ENCODE measurements at regions not wholly inside any gene's neighbourhood (a gene's known extent, or its start where the extent isn't known, plus 50 kb on each side); places are given as distances from the start of the nearest gene placed in this dataset.

DNA sequence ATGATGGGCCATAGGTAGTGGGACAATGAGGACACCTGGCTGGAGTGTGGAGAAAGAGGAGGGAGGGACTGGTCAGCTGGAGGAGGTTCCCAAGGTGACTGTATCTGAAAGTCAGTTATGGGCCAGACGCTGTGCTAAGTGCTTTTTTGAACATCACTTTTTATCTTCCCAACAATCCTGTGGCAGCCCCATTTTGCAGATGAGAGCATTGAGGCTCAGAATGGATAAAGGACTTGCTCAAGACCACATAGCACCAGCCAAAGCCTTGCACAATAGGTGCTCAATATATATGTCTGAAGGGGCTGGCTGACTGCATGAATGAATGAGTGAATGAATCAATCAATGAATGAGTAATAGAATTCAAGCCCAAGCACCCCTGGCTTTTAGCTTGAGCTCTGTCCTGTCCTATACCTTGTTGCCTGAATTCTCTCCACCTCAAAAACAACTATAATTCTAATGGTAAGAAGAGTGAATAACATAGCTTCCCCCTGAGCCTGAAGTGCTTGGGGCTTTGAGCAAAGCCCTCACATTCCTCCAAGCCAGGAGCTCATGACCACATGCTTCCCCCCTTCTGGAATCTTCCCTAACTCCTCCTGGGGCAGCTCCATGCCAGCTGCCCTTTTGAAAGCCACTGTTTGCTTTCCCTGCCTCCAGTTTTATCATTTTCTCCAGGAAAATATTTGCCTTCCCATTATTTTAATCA is 150.9 kb downstream of the RPLP1 start:
- Histone ChIP-seq H2AFZ (ENCODE audit: control insufficient read depth, low read length) (no peak overlapping the region), H3K4me2 (ENCODE audit: control insufficient read depth, extremely low read depth, insufficient read depth, low read depth, low read length) (no peak overlapping the region), H3K4me3 (ENCODE audit: control insufficient read depth in 2 of 3, extremely low read depth in 1 of 3, insufficient read depth in 2 of 3, low read depth in 1 of 3, low read length in 3 of 3) (no peak overlapping the region), H4K20me1 (ENCODE audit: control insufficient read depth, extremely low read depth, insufficient read depth, low read length) (no peaks in the 10 kb centered on the region), H3K27ac (ENCODE audit: control insufficient read depth, insufficient read depth, low read length) (no peak overlapping the region), H3K9me3 (ENCODE audit: control insufficient read depth, low read depth, low read length) (no peaks in the 10 kb centered on the region), H3K27me3 (ENCODE audit: control insufficient read depth, extremely low read depth, insufficient read depth, low read length) (peaks cover 59% of the 10 kb centered on the region), H3K9ac (ENCODE audit: control insufficient read depth, extremely low read depth, insufficient read depth, low read length) (no peak overlapping the region), H3K79me2 (ENCODE audit: control insufficient read depth, insufficient read depth, low read length) (no peaks in the 10 kb centered on the region), H3K36me3 (ENCODE audit: control insufficient read depth in 2 of 2, extremely low read depth in 1 of 2, insufficient read depth in 2 of 2, low read length in 2 of 2) (no peaks in the 10 kb centered on the region), H3K9me1 (ENCODE audit: control insufficient read depth, extremely low read depth, insufficient read depth, low read length) (no peaks in the 10 kb centered on the region), H3K4me1 (ENCODE audit: control insufficient read depth, extremely low read depth, insufficient read depth, low read length) (no peaks in the 10 kb centered on the region)
- TF ChIP-seq EZH2 (IDR thresholded peaks at IDR 0.05; ENCODE audit: low read length), result no peak
- TF ChIP-seq CTCF (optimal IDR thresholded peaks at IDR 0.05 in 1 of 3, IDR thresholded peaks at IDR 0.05 in 1 of 3, conservative IDR thresholded peaks at IDR 0.05 in 1 of 3; ENCODE audit: extremely low read depth in 1 of 3, insufficient read depth in 2 of 3, low read length in 3 of 3), result no peak
- DNase-seq (ENCODE audit: low read depth, low spot score), result no peak
- dilution Hi-C loops (cut with MboI; ENCODE audit: extremely low pct_ligation_motif_present, low sequenced_read_pairs), result no loop called here
- no peak for FAIRE-seq

DNA sequence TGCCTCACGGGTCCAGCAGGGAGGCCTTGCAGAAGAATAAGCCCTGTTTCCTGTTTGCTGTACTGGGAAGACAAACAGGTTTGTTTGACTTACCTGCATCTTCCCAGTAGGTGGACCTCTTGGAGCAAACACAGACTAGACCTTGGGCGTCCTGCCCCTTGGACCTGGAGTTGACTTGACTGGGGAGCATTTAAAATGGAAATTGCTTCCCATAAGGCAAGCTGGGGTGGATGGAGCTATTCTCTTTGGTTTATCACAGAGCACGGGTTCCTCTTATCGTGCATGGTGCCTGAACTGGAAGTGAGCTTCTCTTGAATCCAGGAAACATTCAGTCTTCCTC is 151.4 kb downstream of the RPLP1 start:
- TF ChIP-seq EZH2 (IDR thresholded peaks at IDR 0.05; ENCODE audit: low read length) (no peak), CTCF (optimal IDR thresholded peaks at IDR 0.05 in 1 of 3, IDR thresholded peaks at IDR 0.05 in 1 of 3, conservative IDR thresholded peaks at IDR 0.05 in 1 of 3; ENCODE audit: extremely low read depth in 1 of 3, insufficient read depth in 2 of 3, low read length in 3 of 3) (peak; percentile 27 to 59 (median 49))
- Histone ChIP-seq H3K4me3 (ENCODE audit: control insufficient read depth in 2 of 3, extremely low read depth in 1 of 3, insufficient read depth in 2 of 3, low read depth in 1 of 3, low read length in 3 of 3) (no peak overlapping the region), H3K27ac (ENCODE audit: control insufficient read depth, insufficient read depth, low read length) (no peak overlapping the region), H3K79me2 (ENCODE audit: control insufficient read depth, insufficient read depth, low read length) (no peaks in the 10 kb centered on the region), H2AFZ (ENCODE audit: control insufficient read depth, low read length) (no peak overlapping the region), H3K9me3 (ENCODE audit: control insufficient read depth, low read depth, low read length) (no peaks in the 10 kb centered on the region), H3K4me1 (ENCODE audit: control insufficient read depth, extremely low read depth, insufficient read depth, low read length) (no peaks in the 10 kb centered on the region), H3K36me3 (ENCODE audit: control insufficient read depth in 2 of 2, extremely low read depth in 1 of 2, insufficient read depth in 2 of 2, low read length in 2 of 2) (no peaks in the 10 kb centered on the region), H4K20me1 (ENCODE audit: control insufficient read depth, extremely low read depth, insufficient read depth, low read length) (no peaks in the 10 kb centered on the region), H3K9me1 (ENCODE audit: control insufficient read depth, extremely low read depth, insufficient read depth, low read length) (no peaks in the 10 kb centered on the region), H3K27me3 (ENCODE audit: control insufficient read depth, extremely low read depth, insufficient read depth, low read length) (peaks cover 58% of the 10 kb centered on the region), H3K9ac (ENCODE audit: control insufficient read depth, extremely low read depth, insufficient read depth, low read length) (no peak overlapping the region), H3K4me2 (ENCODE audit: control insufficient read depth, extremely low read depth, insufficient read depth, low read depth, low read length) (no peak overlapping the region)
- FAIRE-seq (no peak), DNase-seq (ENCODE audit: low read depth, low spot score) (no peak)
- dilution Hi-C loops (cut with MboI; ENCODE audit: extremely low pct_ligation_motif_present, low sequenced_read_pairs), result no loop called here

Measured in keratinocyte (primary cell).